ENCODE measurements at regions not wholly inside any gene's neighbourhood (a gene's known extent, or its start where the extent isn't known, plus 50 kb on each side); places are given as distances from the start of the nearest gene placed in this dataset.

GRCh38 chr13:73608711-73609485 lies 525.3 kb downstream of the KLF12 start:
- TF ChIP-seq CTCF (IDR thresholded peaks at IDR 0.05; ENCODE audit: borderline replicate concordance, insufficient read depth, low read depth, low read length): no peak

GRCh38 chr13:73608157-73608516 lies 526.1 kb downstream of the KLF12 start:
- TF ChIP-seq CTCF (IDR thresholded peaks at IDR 0.05; ENCODE audit: borderline replicate concordance, insufficient read depth, low read depth, low read length): no peak
- H3K4me3 ChIP-seq (ENCODE audit: low read depth, low read length): no peak overlapping the region

More at GRCh38 chr13:73608711-73609485, 525.3 kb downstream of the KLF12 start:
- H3K4me3 ChIP-seq (ENCODE audit: low read depth, low read length): no peak overlapping the region

GRCh38 chr13:73607489-73608156 lies 526.6 kb downstream of the KLF12 start:
- no peak overlapping the region for H3K4me3 ChIP-seq (ENCODE audit: low read depth, low read length)
- no peak for TF ChIP-seq CTCF (IDR thresholded peaks at IDR 0.05; ENCODE audit: borderline replicate concordance, insufficient read depth, low read depth, low read length)

- no peak overlapping the region for H3K4me3 ChIP-seq (ENCODE audit: low read depth, low read length)
Observed at GRCh38 chr13:73603646-73604045, 530.6 kb downstream of the KLF12 start.

GRCh38 chr13:73602295-73602694 lies 531.9 kb downstream of the KLF12 start:
- H3K4me3 ChIP-seq (ENCODE audit: low read depth, low read length): no peak overlapping the region
- no peak for TF ChIP-seq CTCF (IDR thresholded peaks at IDR 0.05; ENCODE audit: borderline replicate concordance, insufficient read depth, low read depth, low read length)

More at GRCh38 chr13:73603646-73604045, 530.6 kb downstream of the KLF12 start:
- no peak for TF ChIP-seq CTCF (IDR thresholded peaks at IDR 0.05; ENCODE audit: borderline replicate concordance, insufficient read depth, low read depth, low read length)

GRCh38 chr13:73601708-73602107 lies 532.5 kb downstream of the KLF12 start:
- TF ChIP-seq CTCF (IDR thresholded peaks at IDR 0.05; ENCODE audit: borderline replicate concordance, insufficient read depth, low read depth, low read length): no peak
- H3K4me3 ChIP-seq (ENCODE audit: low read depth, low read length): no peak overlapping the region

Data from GM12875 (cell line).